ENCODE measurements at regions not wholly inside any gene's neighbourhood (a gene's known extent, or its start where the extent isn't known, plus 50 kb on each side); places are given as distances from the start of the nearest gene placed in this dataset.

DNA sequence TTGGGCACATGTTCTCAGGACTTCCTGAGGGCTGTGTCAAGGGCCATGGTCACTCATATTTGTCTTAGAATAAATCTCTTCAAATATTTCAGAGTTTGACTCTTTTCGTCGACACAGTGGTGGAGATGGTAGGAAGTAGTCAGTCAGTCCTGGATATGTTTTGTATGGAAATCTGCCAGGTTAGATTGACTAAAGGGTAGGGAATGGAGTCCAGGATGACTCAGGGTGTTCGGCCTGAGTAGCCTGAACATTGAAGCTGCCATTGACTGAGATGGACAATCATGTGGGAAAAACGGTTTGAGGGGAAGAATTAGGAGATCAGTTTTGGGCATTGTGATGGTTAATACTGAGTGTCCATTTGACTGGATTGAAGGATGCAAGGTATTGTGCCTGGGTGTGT lies 177.1 kb upstream of the CENPE start (continued):
- TF ChIP-seq, protein P1, sequence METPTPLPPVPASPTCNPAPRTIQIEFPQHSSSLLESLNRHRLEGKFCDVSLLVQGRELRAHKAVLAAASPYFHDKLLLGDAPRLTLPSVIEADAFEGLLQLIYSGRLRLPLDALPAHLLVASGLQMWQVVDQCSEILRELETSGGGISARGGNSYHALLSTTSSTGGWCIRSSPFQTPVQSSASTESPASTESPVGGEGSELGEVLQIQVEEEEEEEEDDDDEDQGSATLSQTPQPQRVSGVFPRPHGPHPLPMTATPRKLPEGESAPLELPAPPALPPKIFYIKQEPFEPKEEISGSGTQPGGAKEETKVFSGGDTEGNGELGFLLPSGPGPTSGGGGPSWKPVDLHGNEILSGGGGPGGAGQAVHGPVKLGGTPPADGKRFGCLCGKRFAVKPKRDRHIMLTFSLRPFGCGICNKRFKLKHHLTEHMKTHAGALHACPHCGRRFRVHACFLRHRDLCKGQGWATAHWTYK (CRISPR knock-in tag; IDR thresholded peaks at IDR 0.05), result no peak
- no peak for TF ChIP-seq ARID4B (CRISPR knock-in tag; IDR thresholded peaks at IDR 0.05)
- no peak for TF ChIP-seq KLF16 (IDR thresholded peaks at IDR 0.05)
- no peak for TF ChIP-seq EP300 (IDR thresholded peaks at IDR 0.05; ENCODE audit: low read length)
- TF ChIP-seq ZFPM2 (CRISPR knock-in tag; IDR thresholded peaks at IDR 0.05), result no peak

DNA sequence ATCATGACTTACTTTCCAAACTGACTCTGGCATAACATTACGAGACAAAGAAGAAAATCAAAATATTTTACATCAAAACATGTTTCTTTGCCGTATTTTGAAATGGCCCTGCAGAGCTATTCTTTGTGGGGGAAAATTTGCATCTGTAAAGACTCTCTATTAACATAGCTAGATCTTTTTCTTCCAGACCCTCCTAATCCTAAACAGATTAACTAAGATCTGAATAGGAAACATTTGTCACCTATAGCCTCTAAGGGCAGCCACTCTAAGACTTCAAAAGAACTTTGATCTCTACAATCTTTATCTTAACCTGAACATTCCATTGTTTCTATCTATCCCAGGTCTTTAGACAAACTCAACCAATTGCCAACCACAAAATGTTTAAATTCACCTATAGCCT lies 176.6 kb upstream of the CENPE start:
- WGBS (ENCODE audit: insufficient coverage, low coverage, missing lambda C conversion rate), result 17% methylated on average over 2 of the region's 2 CpGs
- in situ Hi-C loops (cut with MboI) (no loop called here), intact Hi-C loops (cut with micrococcal nuclease) (no loop called here)
- ChIA-PET CTCF (ENCODE audit: low intra/inter-chr PET ratio) (no interaction called here), POLR2A (no interaction called here)
- no peaks in the 10 kb centered on the region for H3K36me3 ChIP-seq (ENCODE audit: control insufficient read depth, insufficient read depth, low read length)
- FAIRE-seq (no peak), DNase-seq (ENCODE audit: extremely low read depth in 1 of 4, low spot score in 3 of 4) (no peak), ATAC-seq (no peak)
- BruUV-seq (replicated peaks), result no TSS peak
- H3K4me3 ChIP-seq, result no peak overlapping the region
- H3K9ac ChIP-seq (ENCODE audit: insufficient read depth in 1 of 2, low read depth in 2 of 2, low read length in 2 of 2), result no peak overlapping the region
- H3K9me1 ChIP-seq (ENCODE audit: control insufficient read depth, insufficient read depth, low read length), result no peaks in the 10 kb centered on the region
- H3K4me1 ChIP-seq (replicated peaks in 1 of 2; ENCODE audit: control insufficient read depth in 2 of 2, insufficient read depth in 2 of 2, low read length in 2 of 2), result no peaks in the 10 kb centered on the region
- TF ChIP-seq C11orf30 (IDR thresholded peaks at IDR 0.05; ENCODE audit: low read depth) (no peak), SAFB (IDR thresholded peaks at IDR 0.05; ENCODE audit: borderline replicate concordance, low read depth, low read length) (no peak), HLTF (IDR thresholded peaks at IDR 0.05) (no peak), NFE2 (IDR thresholded peaks at IDR 0.05; ENCODE audit: low read depth) (no peak), ZNF184 (CRISPR knock-in tag; IDR thresholded peaks at IDR 0.05) (no peak)
- no peak overlapping the region for H3K27ac ChIP-seq (ENCODE audit: extremely low read depth, low read depth, low read length)
- H3K27me3 ChIP-seq (ENCODE audit: control insufficient read depth in 2 of 2, insufficient read depth in 2 of 2, low read length in 2 of 2), result no peaks in the 10 kb centered on the region
- no peaks in the 10 kb centered on the region for H3K9me3 ChIP-seq (replicated peaks; ENCODE audit: control insufficient read depth, insufficient read depth, low read depth, low read length)
- no peaks in the 10 kb centered on the region for H4K20me1 ChIP-seq (replicated peaks; ENCODE audit: control insufficient read depth, insufficient read depth, low read length)
- no peaks in the 10 kb centered on the region for H3K79me2 ChIP-seq (ENCODE audit: control insufficient read depth, insufficient read depth, low read length)
- H3K4me2 ChIP-seq (ENCODE audit: insufficient read depth, low read length), result no peak overlapping the region
- no peak overlapping the region for H2AFZ ChIP-seq (ENCODE audit: low read depth, low read length)

All from K562 (cell line).